ENCODE measurements at regions not wholly inside any gene's neighbourhood (a gene's known extent, or its start where the extent isn't known, plus 50 kb on each side); places are given as distances from the start of the nearest gene placed in this dataset.
"Not testable (repeated sequence)": the region's sequence is repeated elsewhere in the genome, so short reads cannot be mapped to it uniquely, and the experiment has no call there.

- Histone ChIP-seq H3K9ac (ENCODE audit: low read length in 5 of 5) (no peak overlapping the region), H3K27ac (ENCODE audit: low read depth, low read length) (no peak overlapping the region), H3K9me3 (ENCODE audit: control insufficient read depth in 5 of 5, low read length in 5 of 5) (no peaks in the 10 kb centered on the region), H3K27me3 (ENCODE audit: control insufficient read depth in 5 of 5, insufficient read depth in 4 of 5, low read length in 5 of 5) (no peaks in the 10 kb centered on the region), H3K36me3 (ENCODE audit: control insufficient read depth in 5 of 5, insufficient read depth in 5 of 5, low read length in 5 of 5) (no peaks in the 10 kb centered on the region), H3K4me3 (ENCODE audit: low read depth in 1 of 5, low read length in 5 of 5) (no peak overlapping the region), H3K4me1 (ENCODE audit: control insufficient read depth in 5 of 5, insufficient read depth in 5 of 5, low read length in 5 of 5) (no peaks in the 10 kb centered on the region)
Measured at GRCh38 chr15:53126144-53126543, 336.0 kb upstream of the ONECUT1 start.

- Histone ChIP-seq H3K27me3 (ENCODE audit: control insufficient read depth in 5 of 5, insufficient read depth in 4 of 5, low read length in 5 of 5) (no peaks in the 10 kb centered on the region), H3K4me1 (ENCODE audit: control insufficient read depth in 5 of 5, insufficient read depth in 5 of 5, low read length in 5 of 5) (no peaks in the 10 kb centered on the region), H3K9ac (ENCODE audit: low read length in 5 of 5) (no peak overlapping the region), H3K36me3 (ENCODE audit: control insufficient read depth in 5 of 5, insufficient read depth in 5 of 5, low read length in 5 of 5) (no peaks in the 10 kb centered on the region), H3K4me3 (ENCODE audit: low read depth in 1 of 5, low read length in 5 of 5) (no peak overlapping the region), H3K27ac (ENCODE audit: low read depth, low read length) (no peak overlapping the region), H3K9me3 (ENCODE audit: control insufficient read depth in 5 of 5, low read length in 5 of 5) (no peaks in the 10 kb centered on the region)
Measured at GRCh38 chr15:53122818-53123217, 332.7 kb upstream of the ONECUT1 start.

- not testable (repeated sequence) for H3K9me3 ChIP-seq (ENCODE audit: control insufficient read depth in 5 of 5, low read length in 5 of 5); H3K9ac ChIP-seq (ENCODE audit: low read length in 5 of 5); H3K4me3 ChIP-seq (ENCODE audit: low read depth in 1 of 5, low read length in 5 of 5); H3K27me3 ChIP-seq (ENCODE audit: control insufficient read depth in 5 of 5, insufficient read depth in 4 of 5, low read length in 5 of 5); H3K4me1 ChIP-seq (ENCODE audit: control insufficient read depth in 5 of 5, insufficient read depth in 5 of 5, low read length in 5 of 5); H3K27ac ChIP-seq (ENCODE audit: low read depth, low read length); H3K36me3 ChIP-seq (ENCODE audit: control insufficient read depth in 5 of 5, insufficient read depth in 5 of 5, low read length in 5 of 5)
Measured at GRCh38 chr15:53116915-53117314, 326.8 kb upstream of the ONECUT1 start.

GRCh38 chr15:53116169-53116568 is 326.0 kb upstream of the ONECUT1 start:
- H3K27ac ChIP-seq (ENCODE audit: low read depth, low read length) = no peak overlapping the region
- H3K36me3 ChIP-seq (ENCODE audit: control insufficient read depth in 5 of 5, insufficient read depth in 5 of 5, low read length in 5 of 5) = no peaks in the 10 kb centered on the region
- H3K27me3 ChIP-seq (ENCODE audit: control insufficient read depth in 5 of 5, insufficient read depth in 4 of 5, low read length in 5 of 5) = no peaks in the 10 kb centered on the region
- no peaks in the 10 kb centered on the region for H3K4me1 ChIP-seq (ENCODE audit: control insufficient read depth in 5 of 5, insufficient read depth in 5 of 5, low read length in 5 of 5)
- H3K9me3 ChIP-seq (ENCODE audit: control insufficient read depth in 5 of 5, low read length in 5 of 5) = peaks cover 0 to 4% (median 0%) of the 10 kb centered on the region in 5 donors
- H3K9ac ChIP-seq (ENCODE audit: low read length in 5 of 5) = no peak overlapping the region
- H3K4me3 ChIP-seq (ENCODE audit: low read depth in 1 of 5, low read length in 5 of 5) = no peak overlapping the region

GRCh38 chr15:53115563-53115962 is 325.4 kb upstream of the ONECUT1 start:
- H3K4me1 ChIP-seq (ENCODE audit: control insufficient read depth in 5 of 5, insufficient read depth in 5 of 5, low read length in 5 of 5) = no peaks in the 10 kb centered on the region
- no peak overlapping the region for H3K4me3 ChIP-seq (ENCODE audit: low read depth in 1 of 5, low read length in 5 of 5)
- H3K36me3 ChIP-seq (ENCODE audit: control insufficient read depth in 5 of 5, insufficient read depth in 5 of 5, low read length in 5 of 5) = no peaks in the 10 kb centered on the region
- H3K27me3 ChIP-seq (ENCODE audit: control insufficient read depth in 5 of 5, insufficient read depth in 4 of 5, low read length in 5 of 5) = no peaks in the 10 kb centered on the region
- H3K9me3 ChIP-seq (ENCODE audit: control insufficient read depth in 5 of 5, low read length in 5 of 5) = peaks cover 0 to 4% (median 0%) of the 10 kb centered on the region in 5 donors
- H3K9ac ChIP-seq (ENCODE audit: low read length in 5 of 5) = no peak overlapping the region
- H3K27ac ChIP-seq (ENCODE audit: low read depth, low read length) = no peak overlapping the region

- Histone ChIP-seq H3K27me3 (ENCODE audit: control insufficient read depth in 5 of 5, insufficient read depth in 4 of 5, low read length in 5 of 5) (no peaks in the 10 kb centered on the region), H3K9me3 (ENCODE audit: control insufficient read depth in 5 of 5, low read length in 5 of 5) (peaks cover 0 to 4% (median 0%) of the 10 kb centered on the region in 5 donors), H3K36me3 (ENCODE audit: control insufficient read depth in 5 of 5, insufficient read depth in 5 of 5, low read length in 5 of 5) (no peaks in the 10 kb centered on the region), H3K9ac (ENCODE audit: low read length in 5 of 5) (no peak overlapping the region), H3K27ac (ENCODE audit: low read depth, low read length) (no peak overlapping the region), H3K4me3 (ENCODE audit: low read depth in 1 of 5, low read length in 5 of 5) (no peak overlapping the region), H3K4me1 (ENCODE audit: control insufficient read depth in 5 of 5, insufficient read depth in 5 of 5, low read length in 5 of 5) (no peaks in the 10 kb centered on the region)
Measured at GRCh38 chr15:53114960-53115359, 324.8 kb upstream of the ONECUT1 start.

GRCh38 chr15:53110999-53111398 is 320.9 kb upstream of the ONECUT1 start:
- Histone ChIP-seq H3K9ac (ENCODE audit: low read length in 5 of 5) (no peak overlapping the region), H3K9me3 (ENCODE audit: control insufficient read depth in 5 of 5, low read length in 5 of 5) (peaks cover 0 to 2% (median 0%) of the 10 kb centered on the region in 5 donors), H3K4me1 (ENCODE audit: control insufficient read depth in 5 of 5, insufficient read depth in 5 of 5, low read length in 5 of 5) (no peaks in the 10 kb centered on the region), H3K36me3 (ENCODE audit: control insufficient read depth in 5 of 5, insufficient read depth in 5 of 5, low read length in 5 of 5) (no peaks in the 10 kb centered on the region), H3K27me3 (ENCODE audit: control insufficient read depth in 5 of 5, insufficient read depth in 4 of 5, low read length in 5 of 5) (no peaks in the 10 kb centered on the region), H3K4me3 (ENCODE audit: low read depth in 1 of 5, low read length in 5 of 5) (no peak overlapping the region), H3K27ac (ENCODE audit: low read depth, low read length) (no peak overlapping the region)

GRCh38 chr15:53108319-53108718 is 318.2 kb upstream of the ONECUT1 start:
- H3K27ac ChIP-seq (ENCODE audit: low read depth, low read length) = no peak overlapping the region
- no peaks in the 10 kb centered on the region for H3K27me3 ChIP-seq (ENCODE audit: control insufficient read depth in 5 of 5, insufficient read depth in 4 of 5, low read length in 5 of 5)
- no peaks in the 10 kb centered on the region for H3K36me3 ChIP-seq (ENCODE audit: control insufficient read depth in 5 of 5, insufficient read depth in 5 of 5, low read length in 5 of 5)
- H3K9me3 ChIP-seq (ENCODE audit: control insufficient read depth in 5 of 5, low read length in 5 of 5) = no peaks in the 10 kb centered on the region
- no peaks in the 10 kb centered on the region for H3K4me1 ChIP-seq (ENCODE audit: control insufficient read depth in 5 of 5, insufficient read depth in 5 of 5, low read length in 5 of 5)
- no peak overlapping the region for H3K9ac ChIP-seq (ENCODE audit: low read length in 5 of 5)
- H3K4me3 ChIP-seq (ENCODE audit: low read depth in 1 of 5, low read length in 5 of 5) = no peak overlapping the region

GRCh38 chr15:53107855-53108254 is 317.7 kb upstream of the ONECUT1 start:
- no peaks in the 10 kb centered on the region for H3K27me3 ChIP-seq (ENCODE audit: control insufficient read depth in 5 of 5, insufficient read depth in 4 of 5, low read length in 5 of 5)
- H3K36me3 ChIP-seq (ENCODE audit: control insufficient read depth in 5 of 5, insufficient read depth in 5 of 5, low read length in 5 of 5) = no peaks in the 10 kb centered on the region
- no peaks in the 10 kb centered on the region for H3K4me1 ChIP-seq (ENCODE audit: control insufficient read depth in 5 of 5, insufficient read depth in 5 of 5, low read length in 5 of 5)
- H3K9me3 ChIP-seq (ENCODE audit: control insufficient read depth in 5 of 5, low read length in 5 of 5) = no peaks in the 10 kb centered on the region
- no peak overlapping the region for H3K9ac ChIP-seq (ENCODE audit: low read length in 5 of 5)
- no peak overlapping the region for H3K4me3 ChIP-seq (ENCODE audit: low read depth in 1 of 5, low read length in 5 of 5)
- no peak overlapping the region for H3K27ac ChIP-seq (ENCODE audit: low read depth, low read length)

GRCh38 chr15:53106505-53107286 is 316.6 kb upstream of the ONECUT1 start:
- no peaks in the 10 kb centered on the region for H3K27me3 ChIP-seq (ENCODE audit: control insufficient read depth in 5 of 5, insufficient read depth in 4 of 5, low read length in 5 of 5)
- H3K27ac ChIP-seq (ENCODE audit: low read depth, low read length) = no peak overlapping the region
- no peaks in the 10 kb centered on the region for H3K4me1 ChIP-seq (ENCODE audit: control insufficient read depth in 5 of 5, insufficient read depth in 5 of 5, low read length in 5 of 5)

More at GRCh38 chr15:53106505-53107286, 316.6 kb upstream of the ONECUT1 start:
- Histone ChIP-seq H3K4me3 (ENCODE audit: low read depth in 1 of 5, low read length in 5 of 5) (no peak overlapping the region), H3K36me3 (ENCODE audit: control insufficient read depth in 5 of 5, insufficient read depth in 5 of 5, low read length in 5 of 5) (no peaks in the 10 kb centered on the region), H3K9me3 (ENCODE audit: control insufficient read depth in 5 of 5, low read length in 5 of 5) (no peaks in the 10 kb centered on the region), H3K9ac (ENCODE audit: low read length in 5 of 5) (no peak overlapping the region)

Measured in subcutaneous abdominal adipose tissue (tissue), 5 donors.